ENCODE measurements at regions not wholly inside any gene's neighbourhood (a gene's known extent, or its start where the extent isn't known, plus 50 kb on each side); places are given as distances from the start of the nearest gene placed in this dataset.

GRCh38 chr2:216294305-216294704 is 78.0 kb downstream of the MARCHF4 start:
- DNase-seq: no peak
- no peaks in the 10 kb centered on the region for H3K4me1 ChIP-seq
- no peak for TF ChIP-seq POLR2AphosphoS5 (IDR thresholded peaks at IDR 0.05)
- TF ChIP-seq POLR2A (IDR thresholded peaks at IDR 0.05): no peak
- TF ChIP-seq CTCF (IDR thresholded peaks at IDR 0.05 in 8 of 11, conservative IDR thresholded peaks at IDR 0.05 in 3 of 11): no peak
- H3K9me3 ChIP-seq: no peaks in the 10 kb centered on the region
- no peak overlapping the region for H3K27ac ChIP-seq
- 90 to 98% (median 95%) methylated on average over 2 of the region's 2 CpGs for WGBS, 5 donors
- H3K27me3 ChIP-seq (replicated peaks in 1 of 7): peaks cover 0 to 3% (median 0%) of the 10 kb centered on the region in 7 donors
- intact Hi-C loops (cut with DNase I; ENCODE audit: low total_unique reads): no loop called here
- H3K36me3 ChIP-seq: no peaks in the 10 kb centered on the region
- no peak overlapping the region for H3K4me3 ChIP-seq

GRCh38 chr2:216293883-216294282 is 78.4 kb downstream of the MARCHF4 start:
- Histone ChIP-seq H3K4me1 (no peaks in the 10 kb centered on the region), H3K9me3 (no peaks in the 10 kb centered on the region), H3K36me3 (no peaks in the 10 kb centered on the region), H3K27me3 (replicated peaks in 1 of 7) (peaks cover 0 to 3% (median 0%) of the 10 kb centered on the region in 7 donors), H3K4me3 (no peak overlapping the region), H3K27ac (no peak overlapping the region)
- no peak for DNase-seq
- no peak for TF ChIP-seq POLR2AphosphoS5 (IDR thresholded peaks at IDR 0.05)
- TF ChIP-seq POLR2A (IDR thresholded peaks at IDR 0.05): no peak
- TF ChIP-seq CTCF (IDR thresholded peaks at IDR 0.05 in 8 of 11, conservative IDR thresholded peaks at IDR 0.05 in 3 of 11): no peak
- WGBS, 5 donors: 89 to 97% (median 95%) methylated on average over 3 to 5 of the region's 5 CpGs
- intact Hi-C loops (cut with DNase I; ENCODE audit: low total_unique reads): no loop called here

- Histone ChIP-seq H3K27me3 (replicated peaks in 1 of 7) (peaks cover 0 to 3% (median 0%) of the 10 kb centered on the region in 7 donors), H3K4me3 (no peak overlapping the region), H3K9me3 (no peaks in the 10 kb centered on the region), H3K27ac (no peak overlapping the region), H3K36me3 (no peaks in the 10 kb centered on the region), H3K4me1 (no peaks in the 10 kb centered on the region)
- 63 to 86% (median 84%) methylated on average over 5 of the region's 5 CpGs for WGBS, 5 donors
- intact Hi-C loops (cut with DNase I; ENCODE audit: low total_unique reads): no loop called here
- TF ChIP-seq CTCF (IDR thresholded peaks at IDR 0.05 in 8 of 11, conservative IDR thresholded peaks at IDR 0.05 in 3 of 11) (no peak), POLR2A (IDR thresholded peaks at IDR 0.05) (no peak), POLR2AphosphoS5 (IDR thresholded peaks at IDR 0.05) (no peak)
- no peak for DNase-seq
Measured at GRCh38 chr2:216292886-216293301, 79.4 kb downstream of the MARCHF4 start.

- WGBS, 5 donors: 92 to 99% (median 94%) methylated on average over 5 of the region's 5 CpGs
- H3K36me3 ChIP-seq: no peaks in the 10 kb centered on the region
- H3K27me3 ChIP-seq (replicated peaks in 1 of 7): peaks cover 0 to 3% (median 0%) of the 10 kb centered on the region in 7 donors
- intact Hi-C loops (cut with DNase I; ENCODE audit: low total_unique reads): no loop called here
- no peaks in the 10 kb centered on the region for H3K9me3 ChIP-seq
- H3K4me1 ChIP-seq: no peaks in the 10 kb centered on the region
- H3K27ac ChIP-seq: no peak overlapping the region
- DNase-seq: no peak
- no peak overlapping the region for H3K4me3 ChIP-seq
- TF ChIP-seq POLR2A (IDR thresholded peaks at IDR 0.05) (no peak), POLR2AphosphoS5 (IDR thresholded peaks at IDR 0.05) (no peak)
Measured at GRCh38 chr2:216292475-216292874, 79.8 kb downstream of the MARCHF4 start.

GRCh38 chr2:216289470-216289869 is 82.8 kb downstream of the MARCHF4 start:
- Histone ChIP-seq H3K27me3 (replicated peaks in 1 of 7) (peaks cover 0 to 9% (median 0%) of the 10 kb centered on the region in 7 donors), H3K4me3 (no peak overlapping the region), H3K9me3 (no peaks in the 10 kb centered on the region), H3K4me1 (no peaks in the 10 kb centered on the region), H3K27ac (no peak overlapping the region), H3K36me3 (no peaks in the 10 kb centered on the region)
- 36 to 42% (median 42%) methylated on average over 2 of the region's 2 CpGs for WGBS, 5 donors
- no peak for DNase-seq
- no peak for TF ChIP-seq POLR2AphosphoS5 (IDR thresholded peaks at IDR 0.05)
- no peak for TF ChIP-seq CTCF (IDR thresholded peaks at IDR 0.05 in 8 of 11, conservative IDR thresholded peaks at IDR 0.05 in 3 of 11)
- TF ChIP-seq POLR2A (IDR thresholded peaks at IDR 0.05): no peak
- intact Hi-C loops (cut with DNase I; ENCODE audit: low total_unique reads): no loop called here

Measured in spleen (tissue), 11 donors.